ENCODE measurements at regions not wholly inside any gene's neighbourhood (a gene's known extent, or its start where the extent isn't known, plus 50 kb on each side); places are given as distances from the start of the nearest gene placed in this dataset.

DNA sequence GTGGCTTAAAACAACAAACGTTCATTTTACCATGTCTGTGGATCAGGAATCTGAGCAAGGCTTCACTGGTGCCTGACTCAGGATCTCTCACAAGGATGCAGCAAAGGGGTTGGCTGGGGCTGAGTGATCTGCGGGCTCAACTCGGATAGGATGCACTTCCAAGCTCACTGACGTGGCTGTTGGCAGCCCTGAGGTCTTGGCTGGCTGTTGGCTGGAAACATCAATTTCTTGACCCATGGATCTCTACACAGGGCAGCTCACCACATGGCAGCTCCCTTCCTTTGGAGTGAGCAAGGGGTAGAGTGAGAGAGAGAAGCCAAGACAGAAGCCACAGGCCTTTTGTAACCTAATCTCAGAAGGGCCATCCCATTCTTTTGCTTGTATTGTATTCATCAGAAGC lies 202.1 kb downstream of the NXNL2 start:
- no peak overlapping the region for H3K4me3 Mint-ChIP-seq

More for the DNA sequence above, 202.1 kb downstream of the NXNL2 start:
- Histone ChIP-seq H3K4me2 (ENCODE audit: insufficient read depth, insufficient read length, low read length) (no peak overlapping the region), H4K5ac (ENCODE audit: insufficient read length, low read depth, low read length) (no peak overlapping the region), H2BK20ac (ENCODE audit: low read depth, low read length, poor library complexity, severe bottlenecking) (no peak overlapping the region), H4K91ac (ENCODE audit: insufficient read length, low read depth, low read length) (no peak overlapping the region), H2BK120ac (ENCODE audit: low read depth, low read length, poor library complexity, severe bottlenecking) (no peak overlapping the region), H3K4ac (ENCODE audit: low read depth, low read length) (no peak overlapping the region), H3T11ph (ENCODE audit: low read length) (no peak overlapping the region), H3K9ac (ENCODE audit: extremely low read depth, insufficient read length, low read length) (no peak overlapping the region), H2BK15ac (ENCODE audit: low read depth, low read length) (no peak overlapping the region), H3K79me2 (ENCODE audit: insufficient read depth, low read length) (no peaks in the 10 kb centered on the region), H2AFZ (ENCODE audit: low read length) (no peak overlapping the region), H3K18ac (ENCODE audit: insufficient read length, low read depth, low read length) (no peak overlapping the region), H4K8ac (replicated peaks; ENCODE audit: insufficient read length, low read depth, low read length) (no peak overlapping the region), H3K56ac (ENCODE audit: insufficient read length, low read depth, low read length) (no peak overlapping the region), H3K27me3 (ENCODE audit: insufficient read depth, low read length) (no peaks in the 10 kb centered on the region), H2BK12ac (ENCODE audit: insufficient read length, low read depth, low read length) (no peak overlapping the region), H3K27ac (ENCODE audit: insufficient read length, low read depth, low read length) (no peak overlapping the region), H3K23me2 (ENCODE audit: insufficient read length, low read depth, low read length, poor library complexity, severe bottlenecking) (no peaks in the 10 kb centered on the region), H3K23ac (ENCODE audit: insufficient read length, low read depth, low read length) (no peak overlapping the region), H2AK5ac (ENCODE audit: insufficient read length, low read length) (no peak overlapping the region), H3K9me3 (ENCODE audit: control insufficient read depth, low read depth, low read length) (peaks cover 8% of the 10 kb centered on the region), H4K20me1 (ENCODE audit: control insufficient read depth, insufficient read depth, insufficient read length) (no peaks in the 10 kb centered on the region), H3K79me1 (ENCODE audit: insufficient read depth, low read depth, low read length, poor library complexity, severe bottlenecking) (no peaks in the 10 kb centered on the region), H2BK5ac (ENCODE audit: insufficient read length, low read length) (no peak overlapping the region), H3K14ac (ENCODE audit: insufficient read depth, low read length) (no peak overlapping the region), H3K4me1 (ENCODE audit: insufficient read depth, low read length) (peaks cover 2% of the 10 kb centered on the region; the same call in 1 of the 2 replicates)
- TF ChIP-seq, protein P1, sequence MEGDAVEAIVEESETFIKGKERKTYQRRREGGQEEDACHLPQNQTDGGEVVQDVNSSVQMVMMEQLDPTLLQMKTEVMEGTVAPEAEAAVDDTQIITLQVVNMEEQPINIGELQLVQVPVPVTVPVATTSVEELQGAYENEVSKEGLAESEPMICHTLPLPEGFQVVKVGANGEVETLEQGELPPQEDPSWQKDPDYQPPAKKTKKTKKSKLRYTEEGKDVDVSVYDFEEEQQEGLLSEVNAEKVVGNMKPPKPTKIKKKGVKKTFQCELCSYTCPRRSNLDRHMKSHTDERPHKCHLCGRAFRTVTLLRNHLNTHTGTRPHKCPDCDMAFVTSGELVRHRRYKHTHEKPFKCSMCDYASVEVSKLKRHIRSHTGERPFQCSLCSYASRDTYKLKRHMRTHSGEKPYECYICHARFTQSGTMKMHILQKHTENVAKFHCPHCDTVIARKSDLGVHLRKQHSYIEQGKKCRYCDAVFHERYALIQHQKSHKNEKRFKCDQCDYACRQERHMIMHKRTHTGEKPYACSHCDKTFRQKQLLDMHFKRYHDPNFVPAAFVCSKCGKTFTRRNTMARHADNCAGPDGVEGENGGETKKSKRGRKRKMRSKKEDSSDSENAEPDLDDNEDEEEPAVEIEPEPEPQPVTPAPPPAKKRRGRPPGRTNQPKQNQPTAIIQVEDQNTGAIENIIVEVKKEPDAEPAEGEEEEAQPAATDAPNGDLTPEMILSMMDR (conservative IDR thresholded peaks at IDR 0.05), result no peak
- no peak for DNase-seq
- H3K9me3 Mint-ChIP-seq, result peaks cover 14% of the 10 kb centered on the region in 2 experiments
- H3K36me3 Mint-ChIP-seq (ENCODE audit: insufficient read depth in 1 of 3, low read depth in 3 of 3), result peaks cover 6 to 13% (median 7%) of the 10 kb centered on the region in 3 experiments
- no CpG with 5 or more reads among the region's 4 CpGs for WGBS (ENCODE audit: extremely low coverage, insufficient read length, low lambda C conversion rate)
- no peak overlapping the region for H3K27ac Mint-ChIP-seq
- H3K27me3 Mint-ChIP-seq (ENCODE audit: low read depth), result peaks cover 2% of the 10 kb centered on the region; the same call in 1 of the 2 replicates
- H3K4me1 Mint-ChIP-seq, result peaks cover 9 to 12% of the 10 kb centered on the region in 2 experiments

Measured in H9 (cell line).